H4 (cell line): ENCODE measurements at regions not wholly inside any gene's neighbourhood (a gene's known extent, or its start where the extent isn't known, plus 50 kb on each side); places are given as distances from the start of the nearest gene placed in this dataset.
"Not testable (repeated sequence)": the region's sequence is repeated elsewhere in the genome, so short reads cannot be mapped to it uniquely, and the experiment has no call there.

ENCODE experiments used
- DNase-seq: peaks from one replicate; pipeline ENCODE4 v3.0.0-alpha.2; 2015; ENCODE audit warnings: low spot score

GRCh38 chr4:32689518-32689917, 1969.3 kb downstream of the PCDH7 start:
- no peak for DNase-seq

- DNase-seq: peak; percentile 12
Observed at GRCh38 chr4:32697281-32697814, 1977.2 kb downstream of the PCDH7 start.

- DNase-seq: no peak
Observed at GRCh38 chr4:32700838-32701237, 1980.7 kb downstream of the PCDH7 start.

- DNase-seq: no peak
Observed at GRCh38 chr4:32706893-32707292, 1986.7 kb downstream of the PCDH7 start.

GRCh38 chr4:32716090-32716620, 1996.0 kb downstream of the PCDH7 start:
- DNase-seq: not testable (repeated sequence)

GRCh38 chr4:32735856-32736590, 2015.9 kb downstream of the PCDH7 start:
- no peak for DNase-seq

GRCh38 chr4:32744211-32744610, 2024.0 kb downstream of the PCDH7 start:
- no peak for DNase-seq

GRCh38 chr4:32745351-32745750, 2025.2 kb downstream of the PCDH7 start:
- no peak for DNase-seq

GRCh38 chr4:32748061-32748460, 2027.9 kb downstream of the PCDH7 start:
- no peak for DNase-seq

- no peak for DNase-seq
Observed at GRCh38 chr4:32748498-32748897, 2028.3 kb downstream of the PCDH7 start.

GRCh38 chr4:32752962-32753361, 2032.8 kb downstream of the PCDH7 start:
- no peak for DNase-seq

GRCh38 chr4:32768664-32769389, 2048.7 kb downstream of the PCDH7 start:
- no peak for DNase-seq

- DNase-seq: no peak
Observed at GRCh38 chr4:32771491-32771890, 2051.3 kb downstream of the PCDH7 start.

GRCh38 chr4:32775049-32775448, 2054.9 kb downstream of the PCDH7 start:
- DNase-seq: peak; percentile 85

GRCh38 chr4:32776435-32777203, 2056.4 kb downstream of the PCDH7 start:
- DNase-seq: no peak

- DNase-seq: no peak
Observed at GRCh38 chr4:32778025-32778424, 2057.9 kb downstream of the PCDH7 start.

- no peak for DNase-seq
Observed at GRCh38 chr4:32778938-32779337, 2058.8 kb downstream of the PCDH7 start.

- peak; percentile 80 for DNase-seq
Observed at GRCh38 chr4:32789026-32789608, 2068.9 kb downstream of the PCDH7 start.

GRCh38 chr4:32790803-32791202, 2070.6 kb downstream of the PCDH7 start:
- no peak for DNase-seq

- DNase-seq: no peak
Observed at GRCh38 chr4:32798471-32799159, 2078.4 kb downstream of the PCDH7 start.

GRCh38 chr4:32824336-32824735, 2104.2 kb downstream of the PCDH7 start:
- no peak for DNase-seq
